GM12864 (cell line): ENCODE measurements at regions not wholly inside any gene's neighbourhood (a gene's known extent, or its start where the extent isn't known, plus 50 kb on each side); places are given as distances from the start of the nearest gene placed in this dataset.

Source experiments
- DNase-seq: peaks from one replicate; pipeline ENCODE4 v3.0.0-alpha.2; 2011; ENCODE audit warnings: low read depth
- H3K4me3 ChIP-seq: 2 replicates; pipeline ENCODE4 v1.5.1; 2011; ENCODE audit warnings: mild to moderate bottlenecking, low read depth, low read length, control low read depth
- CTCF ChIP-seq: IDR thresholded peaks from 2 replicates; pipeline ENCODE4 v1.5.1; 2011; ENCODE audit warnings: low read depth, mild to moderate bottlenecking, moderate library complexity, low read length, control low read depth, inconsistent platforms; ENCODE audit errors: missing control alignments

GRCh38 chr3:44030687-44031305 is 210.9 kb upstream of the TOPAZ1 start:
- DNase-seq, result no peak
- no peak overlapping the region for H3K4me3 ChIP-seq
- no peak for TF ChIP-seq CTCF

DNA sequence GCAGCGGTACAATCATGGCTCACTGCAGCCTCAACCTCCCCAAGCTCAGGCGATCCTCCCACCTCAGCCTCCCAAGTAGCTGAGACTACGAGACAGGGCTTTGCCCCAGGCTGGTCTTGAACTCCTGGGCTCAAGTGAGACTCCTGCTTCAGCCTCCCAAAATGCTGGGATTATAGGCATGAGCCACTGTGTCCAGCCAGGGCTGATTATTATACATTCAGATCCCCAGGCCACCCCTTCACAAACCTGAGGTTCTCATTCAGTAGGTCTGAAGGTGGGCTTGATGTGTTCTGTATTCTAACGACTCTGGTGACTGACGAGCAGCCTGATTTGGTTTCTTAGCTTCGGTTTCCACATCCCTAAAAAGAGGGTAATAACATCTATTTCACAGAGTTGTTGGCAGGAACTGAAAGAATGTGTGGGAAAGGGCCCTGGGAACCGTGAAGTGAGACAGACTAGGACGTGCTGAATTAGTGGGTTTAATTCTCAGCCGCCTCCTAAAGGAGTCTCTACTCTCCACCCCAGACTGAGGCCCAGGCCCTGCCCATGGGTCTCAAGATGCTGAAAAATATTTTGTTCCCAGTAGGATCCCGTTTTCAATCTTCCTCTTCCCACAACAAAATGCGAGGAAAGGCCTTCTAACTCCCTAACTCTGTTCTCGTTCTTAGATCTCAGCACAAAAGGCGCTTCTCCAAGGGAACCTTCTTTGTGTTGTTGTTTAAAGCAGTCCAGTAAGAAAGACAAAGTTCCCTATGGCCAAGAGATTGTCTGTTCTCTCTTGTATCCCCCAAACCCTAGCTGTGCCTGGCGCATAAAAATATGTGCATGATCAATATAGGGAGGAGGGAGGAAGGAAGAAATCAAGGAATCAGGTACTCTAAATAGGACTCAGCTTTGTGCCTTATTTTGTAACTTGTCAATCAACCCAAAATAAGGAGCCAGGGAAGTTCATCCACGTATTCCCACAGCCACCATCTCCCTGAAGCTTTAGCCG is 210.0 kb upstream of the TOPAZ1 start:
- TF ChIP-seq CTCF, result no peak
- no peak for DNase-seq
- no peak overlapping the region for H3K4me3 ChIP-seq

- no peak for TF ChIP-seq CTCF
- no peak for DNase-seq
These were observed 209.2 kb upstream of the TOPAZ1 start for GRCh38 chr3:44032487-44032886.

GRCh38 chr3:44033123-44033522 is 208.6 kb upstream of the TOPAZ1 start:
- DNase-seq, result no peak
- no peak for TF ChIP-seq CTCF
- H3K4me3 ChIP-seq, result no peak overlapping the region

More at GRCh38 chr3:44032487-44032886, 209.2 kb upstream of the TOPAZ1 start:
- H3K4me3 ChIP-seq, result no peak overlapping the region

DNA sequence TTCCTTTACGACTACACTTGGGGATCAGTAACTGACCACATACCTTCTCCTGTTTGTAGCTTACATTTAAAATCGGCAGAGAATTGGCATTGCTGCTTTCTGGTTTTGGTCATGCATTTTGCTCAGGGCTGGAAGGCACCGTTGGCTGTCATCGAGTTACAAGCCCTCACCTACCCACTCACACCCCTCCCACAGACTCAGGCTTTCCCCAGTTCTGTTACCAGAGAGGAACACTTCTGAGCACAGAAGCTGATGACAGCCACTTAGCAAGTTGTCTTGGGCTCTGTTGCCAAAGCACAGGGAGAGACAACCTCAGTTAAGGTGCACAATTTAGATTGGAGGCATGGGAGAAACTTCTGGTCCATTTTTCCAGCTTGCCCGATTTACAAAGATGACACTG is 204.8 kb upstream of the TOPAZ1 start:
- H3K4me3 ChIP-seq, result no peak overlapping the region
- no peak for DNase-seq
- TF ChIP-seq CTCF, result no peak

DNA sequence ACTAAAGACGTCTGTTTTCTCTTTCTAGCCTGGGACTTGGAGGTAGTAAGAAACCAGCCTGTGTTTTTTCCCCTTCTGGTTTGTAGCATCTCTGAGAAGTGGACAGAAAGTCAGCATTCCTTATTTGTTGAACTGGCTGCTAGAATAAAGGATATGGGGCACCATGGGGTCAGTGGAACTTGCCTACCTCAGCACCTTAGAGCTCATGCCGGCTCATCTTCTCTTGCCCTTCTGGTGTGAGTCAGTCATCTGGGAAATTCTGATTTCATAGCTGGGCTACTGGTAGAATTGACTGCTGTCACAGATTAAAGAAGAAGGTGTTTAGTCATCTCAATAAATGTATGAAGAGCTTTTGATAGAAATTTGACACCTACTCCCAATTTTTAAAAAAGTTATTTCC is 202.7 kb upstream of the TOPAZ1 start:
- no peak for TF ChIP-seq CTCF
- no peak overlapping the region for H3K4me3 ChIP-seq
- no peak for DNase-seq
